A549 (cell line): ENCODE measurements at regions not wholly inside any gene's neighbourhood (a gene's known extent, or its start where the extent isn't known, plus 50 kb on each side); places are given as distances from the start of the nearest gene placed in this dataset.

Source experiments
- ATAC-seq, 2 experiments: fragments of 200-7000 bp in 1 of 2; fragments of >200 bp in 1 of 2; cut with Nextera tagmentation in 1 of 2; cut with Tn5 transposase in 1 of 2; 3 replicates each; pipeline versions ENCODE4 v1.8.0 to v1.9.1; 2018 to 2020; ENCODE audit warnings: mild to moderate bottlenecking in 1 of 2, moderate library complexity in 1 of 2
- CTCF ChIA-PET: fragments of 300-600 bp; sonication (Branson Sonifier 250); formaldehyde crosslinking; extraction: SDS; loops from one replicate; lab custom pipeline; 2021; ENCODE audit warnings: antibody characterized with exemption, inconsistent platforms; lab: Yijun Ruan, JAX
- POLR2A ChIA-PET: fragments of 350-600 bp; formaldehyde crosslinking; extraction: SDS; loops from one replicate; lab custom pipeline; 2021; ENCODE audit warnings: antibody characterized with exemption, inconsistent platforms; lab: Yijun Ruan, JAX
- DNase-seq, 2 experiments: peaks; one replicate each; pipeline versions ENCODE4 v3.0.0 to v3.0.0-alpha.2; 2011 to 2016; ENCODE audit warnings: low read depth in 1 of 2, low spot score in 1 of 2
- FAIRE-seq: peaks from 2 replicates; lab custom pipeline; 2011; peaks lifted over from hg19 to GRCh38; lab: Jason Lieb, UNC
- H3K27ac ChIP-seq, 2 experiments: fragments of >200 bp; sonication (Bioruptor Twin); formaldehyde crosslinking; 3 replicates each; pipeline ENCODE4 v1.5.1; 2016 to 2017
- H3K4me1 ChIP-seq: fragments of >200 bp; sonication (Bioruptor Twin); formaldehyde crosslinking; 3 replicates; pipeline ENCODE4 v1.6.1; 2016
- H3K4me2 ChIP-seq: fragments of >200 bp; sonication (Bioruptor Twin); formaldehyde crosslinking; 3 replicates; pipeline ENCODE4 v1.6.1; 2016
- H3K4me3 ChIP-seq: fragments of >200 bp; sonication (Bioruptor Twin); formaldehyde crosslinking; 3 replicates; pipeline ENCODE4 v1.5.1; 2016
- H3K9me3 ChIP-seq: fragments of >200 bp; sonication (Bioruptor Twin); formaldehyde crosslinking; 3 replicates; pipeline ENCODE4 v1.6.1; 2016
- BCL3 ChIP-seq: fragments of >200 bp; sonication (Bioruptor Twin); formaldehyde crosslinking; IDR thresholded peaks from 3 replicates; pipeline ENCODE4 v1.6.1; 2016
- BHLHE40 ChIP-seq: IDR thresholded peaks from 2 replicates; pipeline ENCODE4 v1.6.1; 2012; ENCODE audit warnings: low read depth, low read length, inconsistent platforms
- ELK1 ChIP-seq: fragments of 150-350 bp; IDR thresholded peaks from 2 replicates; pipeline ENCODE4 v1.6.1; 2014; ENCODE audit warnings: low read depth, mild to moderate bottlenecking, low read length
- FOSB ChIP-seq: fragments of 250-450 bp; sonication (Bioruptor Pico); IDR thresholded peaks from 2 replicates; pipeline ENCODE4 v1.5.0; 2020; ENCODE audit warnings: mild to moderate bottlenecking, moderate library complexity
- FOXS1 ChIP-seq: fragments of 250-450 bp; sonication (Bioruptor Pico); IDR thresholded peaks from 2 replicates; pipeline ENCODE4 v1.5.0; 2020; ENCODE audit warnings: mild to moderate bottlenecking, moderate library complexity
- HEYL ChIP-seq: fragments of 250-450 bp; sonication (Bioruptor Pico); IDR thresholded peaks from 2 replicates; pipeline ENCODE4 v1.8.0; 2021; ENCODE audit warnings: mild to moderate bottlenecking, moderate library complexity
- HOXA7 ChIP-seq: fragments of 250-450 bp; sonication (Bioruptor Pico); IDR thresholded peaks from 2 replicates; pipeline ENCODE4 v1.5.0; 2020; ENCODE audit warnings: mild to moderate bottlenecking, moderate library complexity
- JUN ChIP-seq, 2 experiments: fragments of >200 bp; sonication (Bioruptor Twin); formaldehyde crosslinking; IDR thresholded peaks; 2 replicates in 1 of 2; 3 replicates in 1 of 2; pipeline ENCODE4 v1.6.1; 2016 to 2017
- KDM1A ChIP-seq: fragments of 200-600 bp; sonication (generic); IDR thresholded peaks from 2 replicates; pipeline ENCODE4 v1.6.1; 2016; ENCODE audit warnings: low read depth, mild to moderate bottlenecking
- KDM5A ChIP-seq: fragments of 200-600 bp; sonication (generic); IDR thresholded peaks from 2 replicates; pipeline ENCODE4 v1.6.1; 2016; ENCODE audit warnings: antibody characterized with exemption, mild to moderate bottlenecking
- MAZ ChIP-seq: fragments of 150-350 bp; IDR thresholded peaks from 2 replicates; pipeline ENCODE4 v1.6.1; 2014; ENCODE audit warnings: antibody characterized with exemption, low read depth, low read length, borderline replicate concordance
- NFE2L2 ChIP-seq: fragments of 150-350 bp; conservative IDR thresholded peaks from 2 replicates; pipeline ENCODE4 v1.6.1; 2014; ENCODE audit warnings: low read length
- NPAS2 ChIP-seq: fragments of 250-450 bp; sonication (Bioruptor Pico); IDR thresholded peaks from 2 replicates; pipeline ENCODE4 v1.8.0; 2022; ENCODE audit warnings: mild to moderate bottlenecking, moderate library complexity, borderline replicate concordance
- PBX3 ChIP-seq: IDR thresholded peaks from 2 replicates; pipeline ENCODE4 v1.6.1; 2012
- PHF8 ChIP-seq: fragments of 200-600 bp; sonication (generic); IDR thresholded peaks from 2 replicates; pipeline ENCODE4 v1.6.1; 2016; ENCODE audit warnings: low read depth, mild to moderate bottlenecking, antibody characterized with exemption, moderate library complexity, borderline replicate concordance
- POLR2AphosphoS2 ChIP-seq: conservative IDR thresholded peaks from 2 replicates; pipeline ENCODE4 v1.6.1; 2012; ENCODE audit warnings: low read length, improper control_type of control experiment, inconsistent platforms
- RCOR1 ChIP-seq: fragments of 150-350 bp; IDR thresholded peaks from 2 replicates; pipeline ENCODE4 v1.6.1; 2014; ENCODE audit warnings: antibody characterized with exemption, low read length, low read depth
- ZNF302 ChIP-seq: fragments of 250-450 bp; sonication (Bioruptor Pico); IDR thresholded peaks from 2 replicates; pipeline ENCODE4 v1.9.0; 2021; ENCODE audit warnings: inconsistent platforms, mild to moderate bottlenecking, moderate library complexity
- WGBS: methylation state at CpG from one replicate; pipeline ENCODE4 v1.1.6; 2017; ENCODE audit errors: missing lambda C conversion rate; 5-methylcytosine and 5-hydroxymethylcytosine counted together
- TF ChIP-seq, protein P1 (sequence below): fragments of 450-650 bp; IDR thresholded peaks from 2 replicates; pipeline ENCODE4 v1.6.1; 2014; ENCODE audit warnings: antibody characterized with exemption
- TF ChIP-seq, protein P2 (sequence below): fragments of 250-450 bp; sonication (Bioruptor Pico); IDR thresholded peaks from 2 replicates; pipeline ENCODE4 v1.5.0; 2021; ENCODE audit warnings: mild to moderate bottlenecking, moderate library complexity, borderline replicate concordance
- TF ChIP-seq, protein P3 (sequence below): fragments of 250-450 bp; sonication (Bioruptor Pico); IDR thresholded peaks from 2 replicates; pipeline ENCODE4 v1.5.0; 2020; ENCODE audit warnings: low read depth, mild to moderate bottlenecking, moderate library complexity

- ATAC-seq: no peak
- H3K4me1 ChIP-seq: peaks cover 16% of the 10 kb centered on the region
- CTCF ChIA-PET: interaction anchor here (0.8 to 1.0 kb wide), 2 partner anchors 17 to 70 kb away, joined by 3 read pairs; no protein-coding TSS in a partner anchor
- DNase-seq: no peak
- POLR2A ChIA-PET: no interaction called here
- H3K9me3 ChIP-seq: no peaks in the 10 kb centered on the region
- no peak for FAIRE-seq
- no peak overlapping the region for H3K4me3 ChIP-seq
- TF ChIP-seq JUN (IDR thresholded peaks at IDR 0.05): no peak
- WGBS: 77% methylated on average over 8 of the region's 8 CpGs
- no peak overlapping the region for H3K4me2 ChIP-seq
- no peak overlapping the region for H3K27ac ChIP-seq
These were observed 54.3 kb upstream of the ECHDC3 start for GRCh38 chr10:11687779-11688447.

DNA sequence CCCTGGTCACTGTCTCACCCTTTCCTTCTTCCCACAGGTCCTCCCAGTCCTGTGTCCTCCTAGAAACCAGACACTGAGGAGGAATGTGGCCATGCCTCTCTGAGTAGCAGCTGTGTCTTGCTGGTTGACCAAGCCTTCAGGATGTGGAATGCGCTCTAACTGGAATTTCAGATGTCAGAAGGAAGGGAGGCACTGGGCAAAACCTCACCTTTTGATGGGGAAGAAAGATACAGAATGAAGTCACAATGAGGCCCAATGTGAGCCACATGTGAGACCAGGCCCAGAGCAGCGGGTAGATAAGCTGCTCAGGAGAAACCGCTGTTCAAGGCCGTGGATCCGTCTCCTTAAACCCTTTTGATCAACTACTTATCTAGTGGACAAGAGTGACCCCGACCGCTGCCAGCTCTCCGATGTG, 54.8 kb upstream of the ECHDC3 start:
- FAIRE-seq: no peak
- H3K4me1 ChIP-seq: peaks cover 16% of the 10 kb centered on the region
- TF ChIP-seq FOXS1 (CRISPR knock-in tag) (no peak), PBX3 (no peak), NPAS2 (CRISPR knock-in tag) (no peak), ZNF302 (CRISPR knock-in tag) (no peak), RCOR1 (no peak), BCL3 (no peak), HOXA7 (CRISPR knock-in tag) (no peak), HEYL (CRISPR knock-in tag) (no peak), FOSB (no peak), JUN (IDR thresholded peaks at IDR 0.05) (no peak), KDM5A (no peak), MAZ (no peak)
- TF ChIP-seq, protein P1, sequence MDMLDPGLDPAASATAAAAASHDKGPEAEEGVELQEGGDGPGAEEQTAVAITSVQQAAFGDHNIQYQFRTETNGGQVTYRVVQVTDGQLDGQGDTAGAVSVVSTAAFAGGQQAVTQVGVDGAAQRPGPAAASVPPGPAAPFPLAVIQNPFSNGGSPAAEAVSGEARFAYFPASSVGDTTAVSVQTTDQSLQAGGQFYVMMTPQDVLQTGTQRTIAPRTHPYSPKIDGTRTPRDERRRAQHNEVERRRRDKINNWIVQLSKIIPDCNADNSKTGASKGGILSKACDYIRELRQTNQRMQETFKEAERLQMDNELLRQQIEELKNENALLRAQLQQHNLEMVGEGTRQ: no peak
- TF ChIP-seq, protein P2, sequence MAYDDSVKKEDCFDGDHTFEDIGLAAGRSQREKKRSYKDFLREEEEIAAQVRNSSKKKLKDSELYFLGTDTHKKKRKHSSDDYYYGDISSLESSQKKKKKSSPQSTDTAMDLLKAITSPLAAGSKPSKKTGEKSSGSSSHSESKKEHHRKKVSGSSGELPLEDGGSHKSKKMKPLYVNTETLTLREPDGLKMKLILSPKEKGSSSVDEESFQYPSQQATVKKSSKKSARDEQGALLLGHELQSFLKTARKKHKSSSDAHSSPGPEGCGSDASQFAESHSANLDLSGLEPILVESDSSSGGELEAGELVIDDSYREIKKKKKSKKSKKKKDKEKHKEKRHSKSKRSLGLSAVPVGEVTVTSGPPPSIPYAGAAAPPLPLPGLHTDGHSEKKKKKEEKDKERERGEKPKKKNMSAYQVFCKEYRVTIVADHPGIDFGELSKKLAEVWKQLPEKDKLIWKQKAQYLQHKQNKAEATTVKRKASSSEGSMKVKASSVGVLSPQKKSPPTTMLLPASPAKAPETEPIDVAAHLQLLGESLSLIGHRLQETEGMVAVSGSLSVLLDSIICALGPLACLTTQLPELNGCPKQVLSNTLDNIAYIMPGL: no peak
- TF ChIP-seq, protein P3, sequence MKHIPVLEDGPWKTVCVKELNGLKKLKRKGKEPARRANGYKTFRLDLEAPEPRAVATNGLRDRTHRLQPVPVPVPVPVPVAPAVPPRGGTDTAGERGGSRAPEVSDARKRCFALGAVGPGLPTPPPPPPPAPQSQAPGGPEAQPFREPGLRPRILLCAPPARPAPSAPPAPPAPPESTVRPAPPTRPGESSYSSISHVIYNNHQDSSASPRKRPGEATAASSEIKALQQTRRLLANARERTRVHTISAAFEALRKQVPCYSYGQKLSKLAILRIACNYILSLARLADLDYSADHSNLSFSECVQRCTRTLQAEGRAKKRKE: no peak
- TF ChIP-seq, all 56 proteins: peak for 0
- CTCF ChIA-PET: interaction anchor here (0.8 to 2.0 kb wide), 3 partner anchors 18 to 70 kb away, joined by 3 to 5 read pairs (median 3); no protein-coding TSS in a partner anchor
- Histone ChIP-seq H3K4me3 (no peak overlapping the region), H3K9me3 (no peaks in the 10 kb centered on the region), H3K27ac (no peak overlapping the region), H3K4me2 (no peak overlapping the region)
- DNase-seq (no peak), ATAC-seq (no peak)
- POLR2A ChIA-PET: no interaction called here
- 91% methylated on average over 8 of the region's 8 CpGs for WGBS

DNA sequence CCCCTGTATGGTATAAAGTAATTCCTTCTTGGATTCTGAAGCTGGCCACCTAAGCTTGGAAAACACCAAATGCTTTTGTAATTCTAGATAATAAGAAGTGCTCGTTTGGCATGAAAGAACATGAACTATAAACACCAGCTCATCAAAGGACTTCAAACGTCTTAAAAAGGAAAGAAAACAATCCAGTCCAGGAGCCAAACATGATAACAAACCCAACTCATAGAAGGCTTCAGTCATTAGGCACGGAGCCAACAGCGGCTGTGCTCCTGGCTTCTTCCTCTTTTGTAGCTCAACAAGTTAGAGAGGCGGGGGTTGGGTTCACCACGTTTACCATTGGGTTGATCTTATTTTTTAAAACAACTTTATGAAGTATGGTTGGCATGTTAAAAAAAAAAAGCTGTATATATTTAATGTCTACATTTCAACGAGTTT, 56.4 kb upstream of the ECHDC3 start:
- no peak for FAIRE-seq
- CTCF ChIA-PET: interaction anchor here (1.0 to 3.2 kb wide), 4 partner anchors 16 to 72 kb away, joined by 3 to 10 read pairs (median 4); no protein-coding TSS in a partner anchor
- Histone ChIP-seq H3K4me2 (peak overlapping the region; percentile 90), H3K4me3 (no peak overlapping the region), H3K9me3 (no peaks in the 10 kb centered on the region), H3K27ac (no peak overlapping the region; a peak in 1 of 6 replicates), H3K4me1 (peaks cover 16% of the 10 kb centered on the region)
- DNase-seq: no peak
- POLR2A ChIA-PET: no interaction called here
- 70% methylated on average over 7 of the region's 7 CpGs for WGBS
- no peak for ATAC-seq
- no peak for TF ChIP-seq NFE2L2
- no peak for TF ChIP-seq PBX3
- TF ChIP-seq PHF8: no peak
- TF ChIP-seq, protein P2: no peak
- no peak for TF ChIP-seq KDM1A
- TF ChIP-seq ELK1: no peak
- no peak for TF ChIP-seq BHLHE40
- TF ChIP-seq POLR2AphosphoS2: no peak
